CD4-positive, CD25-positive, alpha-beta regulatory T cell (primary cell): ENCODE measurements at regions not wholly inside any gene's neighbourhood (a gene's known extent, or its start where the extent isn't known, plus 50 kb on each side); places are given as distances from the start of the nearest gene placed in this dataset.

ENCODE experiments used
- ATAC-seq, 2 donors: fragments of 150-1000 bp; cut with Tn5 transposase; one replicate each; pipeline ENCODE4 v1.10.0; 2021; ENCODE audit warnings: low read depth in 2 of 2, moderate number of reproducible peaks in 2 of 2, moderate library complexity in 1 of 2
- DNase-seq, 3 donors: peaks; one replicate each; pipeline versions ENCODE4 v3.0.0 to v3.0.0-alpha.2; 2012 to 2022; ENCODE audit warnings: mixed read lengths in 1 of 3
- H3K27ac ChIP-seq: one replicate; pipeline ENCODE4 v1.7.0; 2013; ENCODE audit warnings: mild to moderate bottlenecking, low read length; ENCODE audit not compliant: insufficient read depth, poor library complexity, severe bottlenecking
- H3K27me3 ChIP-seq: one replicate; pipeline ENCODE4 v1.7.0; 2013; ENCODE audit warnings: low read length; ENCODE audit not compliant: control insufficient read depth, insufficient read depth
- H3K36me3 ChIP-seq: one replicate; pipeline ENCODE4 v1.7.0; 2013; ENCODE audit warnings: mild to moderate bottlenecking, low read length, moderate library complexity; ENCODE audit not compliant: control insufficient read depth, insufficient read depth
- H3K4me1 ChIP-seq: 2 replicates; pipeline ENCODE4 v1.7.0; 2013; ENCODE audit warnings: mild to moderate bottlenecking, low read length; ENCODE audit not compliant: insufficient read depth, control insufficient read depth, poor library complexity, severe bottlenecking
- H3K4me3 ChIP-seq: one replicate; pipeline ENCODE4 v1.7.0; 2013; ENCODE audit warnings: low read depth, mild to moderate bottlenecking, low read length, moderate library complexity
- H3K9me3 ChIP-seq, 2 experiments: 1 replicate in 1 of 2; 2 replicates in 1 of 2; pipeline ENCODE4 v1.7.0; 2013; ENCODE audit warnings: low read length in 2 of 2, mild to moderate bottlenecking in 1 of 2, moderate library complexity in 1 of 2; ENCODE audit not compliant: control insufficient read depth in 2 of 2
- H3K27ac Mint-ChIP-seq, 3 donors: one replicate each; pipeline ENCODE4 v1.8.0; 2020 to 2022; ENCODE audit warnings: mild to moderate bottlenecking in 3 of 3, mixed read lengths in 3 of 3, moderate library complexity in 2 of 3
- H3K27me3 Mint-ChIP-seq: one replicate; pipeline ENCODE4 v1.8.0; 2022; ENCODE audit warnings: mild to moderate bottlenecking, mixed read lengths
- H3K36me3 Mint-ChIP-seq: one replicate; pipeline ENCODE4 v1.8.0; 2020; ENCODE audit warnings: mixed read lengths
- H3K4me1 Mint-ChIP-seq, 4 donors: one replicate each; pipeline ENCODE4 v1.8.0; 2020 to 2022; ENCODE audit warnings: mixed read lengths in 4 of 4, mild to moderate bottlenecking in 1 of 4
- H3K4me3 Mint-ChIP-seq, 4 donors: one replicate each; pipeline ENCODE4 v1.8.0; 2020 to 2022; ENCODE audit warnings: mild to moderate bottlenecking in 4 of 4, mixed read lengths in 4 of 4, moderate library complexity in 3 of 4
- H3K9me3 Mint-ChIP-seq, 7 donors: one replicate each; pipeline ENCODE4 v1.8.0; 2020 to 2022; ENCODE audit warnings: mixed read lengths in 7 of 7, mild to moderate bottlenecking in 3 of 7, moderate library complexity in 2 of 7

DNA sequence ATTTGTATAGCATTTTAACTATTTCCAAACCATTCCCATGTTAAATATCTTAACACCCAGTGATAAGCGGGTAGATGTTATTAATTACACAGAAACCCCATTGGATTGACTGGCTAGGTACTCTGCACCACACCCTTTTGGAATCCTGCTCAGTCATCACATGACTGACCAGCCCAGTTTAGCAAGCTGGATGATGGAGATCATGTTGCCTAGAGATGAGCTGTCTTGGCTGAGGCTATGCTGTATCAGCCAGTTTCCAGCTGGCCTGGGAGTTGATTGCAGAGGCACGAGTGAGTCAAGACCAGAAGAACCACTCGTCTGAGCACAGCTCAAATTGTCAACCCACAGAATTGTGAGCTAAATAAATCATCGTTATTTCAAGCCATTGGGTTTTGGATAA lies 124.6 kb downstream of the ZNF621 start:
- Histone ChIP-seq H3K27me3 (no peaks in the 10 kb centered on the region), H3K36me3 (no peaks in the 10 kb centered on the region)
- no peak for DNase-seq

GRCh38 chr3:40652072-40652471 lies 127.3 kb downstream of the ZNF621 start:
- H3K27me3 ChIP-seq: peaks cover 2% of the 10 kb centered on the region
- H3K9me3 Mint-ChIP-seq: peaks cover 0 to 2% (median 0%) of the 10 kb centered on the region in 7 donors
- DNase-seq (no peak), ATAC-seq (no peak)
- no peaks in the 10 kb centered on the region for H3K4me1 Mint-ChIP-seq
- H3K9me3 ChIP-seq: no peaks in the 10 kb centered on the region
- no peaks in the 10 kb centered on the region for H3K36me3 ChIP-seq
- H3K27me3 Mint-ChIP-seq: peaks cover 5% of the 10 kb centered on the region
- H3K27ac ChIP-seq: no peak overlapping the region
- H3K4me3 ChIP-seq: no peak overlapping the region
- no peak overlapping the region for H3K27ac Mint-ChIP-seq
- no peaks in the 10 kb centered on the region for H3K36me3 Mint-ChIP-seq
- H3K4me1 ChIP-seq: no peaks in the 10 kb centered on the region
- no peak overlapping the region for H3K4me3 Mint-ChIP-seq

More for the DNA sequence above, 124.6 kb downstream of the ZNF621 start:
- H3K4me3 ChIP-seq: no peak overlapping the region
- H3K9me3 Mint-ChIP-seq: no peaks in the 10 kb centered on the region
- H3K27me3 Mint-ChIP-seq: peaks cover 5% of the 10 kb centered on the region
- H3K36me3 Mint-ChIP-seq: no peaks in the 10 kb centered on the region
- ATAC-seq: no peak
- no peak overlapping the region for H3K27ac ChIP-seq
- no peak overlapping the region for H3K4me3 Mint-ChIP-seq
- no peaks in the 10 kb centered on the region for H3K9me3 ChIP-seq
- H3K27ac Mint-ChIP-seq: no peak overlapping the region
- no peaks in the 10 kb centered on the region for H3K4me1 ChIP-seq
- H3K4me1 Mint-ChIP-seq: no peaks in the 10 kb centered on the region

DNA sequence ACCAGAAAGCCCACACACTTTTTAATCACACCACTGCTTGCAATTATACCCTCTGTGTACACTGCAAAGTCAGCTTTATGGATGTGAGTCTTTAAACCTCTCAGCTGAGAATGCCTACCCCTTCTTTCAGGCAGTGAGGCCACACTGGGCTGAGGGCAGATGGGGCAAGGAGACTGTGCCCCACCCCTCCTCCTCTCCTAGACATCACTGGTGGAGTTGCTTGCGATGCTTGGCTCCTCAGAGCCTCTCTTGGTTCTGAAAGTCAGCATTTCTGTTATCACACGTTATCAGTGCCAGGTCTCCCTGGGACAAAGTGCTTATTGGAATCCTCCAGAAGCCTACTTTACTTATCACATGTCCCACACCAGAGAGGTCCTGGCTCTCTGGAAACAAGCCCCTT lies 128.2 kb downstream of the ZNF621 start:
- no peaks in the 10 kb centered on the region for H3K36me3 ChIP-seq
- ATAC-seq: no peak

DNA sequence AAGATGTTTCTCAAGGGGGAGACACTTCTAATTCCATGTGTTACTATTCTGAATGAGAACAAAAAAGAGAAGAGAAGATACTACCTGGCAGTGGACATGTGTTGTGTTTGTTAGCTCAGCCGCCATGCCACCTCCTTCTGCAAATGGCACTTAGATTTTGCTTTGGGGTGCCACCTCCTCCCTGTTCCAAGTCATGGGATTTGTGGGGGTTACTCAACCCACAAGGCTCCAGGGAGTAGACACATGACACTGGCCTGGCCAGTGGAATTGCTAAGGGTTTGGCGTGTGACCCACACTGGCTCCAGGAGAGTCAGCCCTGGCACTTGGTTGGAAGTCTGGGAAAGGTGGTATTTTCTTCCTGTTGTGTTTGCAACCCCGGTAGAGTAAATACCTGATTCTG lies 129.1 kb downstream of the ZNF621 start:
- Mint-ChIP-seq H3K27ac (no peak overlapping the region), H3K9me3 (peaks cover 0 to 10% (median 1%) of the 10 kb centered on the region in 7 donors), H3K36me3 (no peaks in the 10 kb centered on the region), H3K4me1 (no peaks in the 10 kb centered on the region), H3K4me3 (no peak overlapping the region), H3K27me3 (no peaks in the 10 kb centered on the region)
- no peaks in the 10 kb centered on the region for H3K36me3 ChIP-seq
- no peaks in the 10 kb centered on the region for H3K4me1 ChIP-seq
- H3K9me3 ChIP-seq: no peaks in the 10 kb centered on the region
- H3K4me3 ChIP-seq: no peak overlapping the region
- no peak overlapping the region for H3K27ac ChIP-seq
- DNase-seq (no peak), ATAC-seq (no peak)
- H3K27me3 ChIP-seq: peaks cover 2% of the 10 kb centered on the region

More for the DNA sequence above, 128.2 kb downstream of the ZNF621 start:
- no peaks in the 10 kb centered on the region for H3K9me3 ChIP-seq
- no peaks in the 10 kb centered on the region for H3K36me3 Mint-ChIP-seq
- no peak overlapping the region for H3K4me3 Mint-ChIP-seq
- no peak overlapping the region for H3K27ac Mint-ChIP-seq
- no peak for DNase-seq
- peaks cover 2% of the 10 kb centered on the region for H3K27me3 ChIP-seq
- no peak overlapping the region for H3K4me3 ChIP-seq
- peaks cover 3% of the 10 kb centered on the region for H3K27me3 Mint-ChIP-seq
- H3K27ac ChIP-seq: no peak overlapping the region
- H3K4me1 ChIP-seq: no peaks in the 10 kb centered on the region
- no peaks in the 10 kb centered on the region for H3K4me1 Mint-ChIP-seq
- peaks cover 0 to 4% (median 1%) of the 10 kb centered on the region in 7 donors for H3K9me3 Mint-ChIP-seq

- ATAC-seq: no peak
- no peak overlapping the region for H3K4me3 ChIP-seq
- Mint-ChIP-seq H3K4me3 (no peak overlapping the region), H3K36me3 (no peaks in the 10 kb centered on the region), H3K4me1 (no peaks in the 10 kb centered on the region), H3K9me3 (peaks cover 0 to 10% (median 1%) of the 10 kb centered on the region in 7 donors), H3K27ac (no peak overlapping the region), H3K27me3 (no peaks in the 10 kb centered on the region)
- H3K27me3 ChIP-seq: peaks cover 2% of the 10 kb centered on the region
- no peaks in the 10 kb centered on the region for H3K36me3 ChIP-seq
- no peaks in the 10 kb centered on the region for H3K4me1 ChIP-seq
- no peak for DNase-seq
- no peak overlapping the region for H3K27ac ChIP-seq
- H3K9me3 ChIP-seq: no peaks in the 10 kb centered on the region
Measured at GRCh38 chr3:40655551-40655950, 130.8 kb downstream of the ZNF621 start.

DNA sequence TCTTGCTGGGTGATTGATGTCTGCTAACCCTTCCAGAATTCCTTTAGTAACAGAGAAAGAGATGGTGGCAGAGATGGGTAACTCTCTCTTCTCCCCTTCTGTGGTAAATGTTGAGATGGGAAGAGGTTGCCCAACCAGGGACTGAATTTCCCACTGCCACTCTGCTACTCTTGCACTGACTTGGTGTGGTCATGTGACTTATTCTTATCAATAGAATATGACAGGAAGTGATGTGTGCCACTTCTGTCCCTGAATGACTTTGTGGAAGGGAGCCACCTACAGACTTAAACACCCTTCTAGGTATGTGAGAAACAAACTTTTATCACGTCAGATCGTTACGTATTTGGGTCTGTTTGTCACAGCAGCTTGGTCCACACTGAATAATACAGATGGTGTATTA lies 132.9 kb downstream of the ZNF621 start:
- Histone ChIP-seq H3K9me3 (no peaks in the 10 kb centered on the region), H3K4me1 (no peaks in the 10 kb centered on the region), H3K27me3 (peaks cover 5% of the 10 kb centered on the region), H3K4me3 (no peak overlapping the region), H3K36me3 (no peaks in the 10 kb centered on the region), H3K27ac (no peak overlapping the region)
- ATAC-seq (no peak), DNase-seq (no peak)
- Mint-ChIP-seq H3K36me3 (no peaks in the 10 kb centered on the region), H3K27ac (no peak overlapping the region), H3K27me3 (no peaks in the 10 kb centered on the region), H3K9me3 (peaks cover 0 to 10% (median 2%) of the 10 kb centered on the region in 7 donors), H3K4me1 (no peaks in the 10 kb centered on the region), H3K4me3 (no peak overlapping the region)

- Histone ChIP-seq H3K36me3 (no peaks in the 10 kb centered on the region), H3K27me3 (peaks cover 6% of the 10 kb centered on the region), H3K9me3 (no peaks in the 10 kb centered on the region), H3K4me1 (no peaks in the 10 kb centered on the region), H3K4me3 (no peak overlapping the region), H3K27ac (no peak overlapping the region)
- Mint-ChIP-seq H3K36me3 (no peaks in the 10 kb centered on the region), H3K27me3 (peaks cover under 1% of the 10 kb centered on the region), H3K27ac (no peak overlapping the region), H3K4me3 (no peak overlapping the region), H3K4me1 (no peaks in the 10 kb centered on the region), H3K9me3 (peaks cover 0 to 10% (median 2%) of the 10 kb centered on the region in 7 donors)
- ATAC-seq: no peak
- no peak for DNase-seq
Measured at GRCh38 chr3:40658305-40658704, 133.5 kb downstream of the ZNF621 start.

DNA sequence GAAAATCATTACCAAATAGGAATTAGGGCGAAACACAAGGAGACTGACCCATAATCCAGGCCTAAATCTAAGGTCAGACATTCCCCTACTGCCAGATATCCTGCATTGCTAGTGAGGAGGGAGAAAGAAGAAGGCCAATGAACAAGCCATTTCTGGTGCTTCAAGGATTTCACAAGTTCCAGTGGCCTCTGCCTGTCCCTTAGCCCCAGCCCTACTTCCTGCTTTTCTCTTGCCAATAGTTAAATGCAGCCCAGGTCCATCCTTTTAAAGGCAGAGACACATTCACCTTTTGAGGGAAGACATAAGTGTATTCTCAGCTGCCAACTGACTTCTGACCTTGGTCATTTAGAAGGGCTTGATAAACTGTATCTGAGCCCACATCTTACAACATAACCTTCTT lies 135.8 kb downstream of the ZNF621 start:
- H3K4me3 Mint-ChIP-seq: no peak overlapping the region
- Histone ChIP-seq H3K36me3 (no peaks in the 10 kb centered on the region), H3K27me3 (peaks cover 6% of the 10 kb centered on the region), H3K4me1 (no peaks in the 10 kb centered on the region), H3K9me3 (no peaks in the 10 kb centered on the region), H3K27ac (no peak overlapping the region), H3K4me3 (no peak overlapping the region)
- ATAC-seq: no peak
- peaks cover 9% of the 10 kb centered on the region for H3K27me3 Mint-ChIP-seq
- H3K36me3 Mint-ChIP-seq: no peaks in the 10 kb centered on the region
- peaks cover 0 to 10% (median 2%) of the 10 kb centered on the region in 7 donors for H3K9me3 Mint-ChIP-seq
- no peak for DNase-seq
- no peaks in the 10 kb centered on the region for H3K4me1 Mint-ChIP-seq
- no peak overlapping the region for H3K27ac Mint-ChIP-seq
